Panc1 (cell line): ENCODE measurements at regions not wholly inside any gene's neighbourhood (a gene's known extent, or its start where the extent isn't known, plus 50 kb on each side); places are given as distances from the start of the nearest gene placed in this dataset.

Source experiments
- POLR2AphosphoS5 ChIP-seq: IDR thresholded peaks from 2 replicates; pipeline ENCODE4 v1.6.1; 2012; ENCODE audit warnings: mild to moderate bottlenecking, low read depth, low read length, moderate library complexity
- SIN3A ChIP-seq: IDR thresholded peaks from 2 replicates; pipeline ENCODE4 v1.6.1; 2012; ENCODE audit warnings: low read depth, mild to moderate bottlenecking, low read length, moderate library complexity, borderline replicate concordance; ENCODE audit not compliant: insufficient read depth
- TCF7L2 ChIP-seq: IDR thresholded peaks from 2 replicates; pipeline ENCODE4 v1.6.1; 2011; ENCODE audit warnings: mild to moderate bottlenecking, low read depth, low read length, inconsistent platforms
- TF ChIP-seq, protein P1 (sequence below): fragments of 450-650 bp; IDR thresholded peaks from 2 replicates; pipeline ENCODE4 v1.5.1; 2017; ENCODE audit warnings: mild to moderate bottlenecking
- TF ChIP-seq, protein P2 (sequence below), 2 experiments: IDR thresholded peaks; 2 replicates each; pipeline ENCODE4 v1.6.1; 2011 to 2012; ENCODE audit warnings: low read depth in 2 of 2, control low read depth in 1 of 2, low read length in 1 of 2, mild to moderate bottlenecking in 1 of 2, moderate library complexity in 1 of 2; ENCODE audit not compliant: insufficient read depth in 1 of 2

DNA sequence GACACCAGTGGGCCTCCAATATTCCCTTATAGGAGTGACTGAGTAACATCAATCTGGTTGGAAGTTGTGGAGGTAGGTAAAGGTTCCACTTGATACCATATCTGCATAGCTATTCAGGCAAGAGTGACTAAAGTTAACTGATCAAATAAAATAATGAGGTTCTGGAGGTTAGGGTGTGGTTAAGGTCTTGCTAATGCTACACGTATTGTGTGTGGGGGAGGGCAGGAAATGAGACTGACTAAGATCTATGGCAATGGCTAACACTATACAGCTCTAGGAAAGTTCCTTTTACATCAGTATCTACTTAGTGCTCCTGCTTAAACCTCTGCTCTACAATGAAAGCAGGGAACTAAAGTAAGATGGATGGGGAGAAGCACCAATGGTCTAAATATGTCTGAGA, 149.1 kb upstream of the MGAT5 start:
- TF ChIP-seq, protein P1, sequence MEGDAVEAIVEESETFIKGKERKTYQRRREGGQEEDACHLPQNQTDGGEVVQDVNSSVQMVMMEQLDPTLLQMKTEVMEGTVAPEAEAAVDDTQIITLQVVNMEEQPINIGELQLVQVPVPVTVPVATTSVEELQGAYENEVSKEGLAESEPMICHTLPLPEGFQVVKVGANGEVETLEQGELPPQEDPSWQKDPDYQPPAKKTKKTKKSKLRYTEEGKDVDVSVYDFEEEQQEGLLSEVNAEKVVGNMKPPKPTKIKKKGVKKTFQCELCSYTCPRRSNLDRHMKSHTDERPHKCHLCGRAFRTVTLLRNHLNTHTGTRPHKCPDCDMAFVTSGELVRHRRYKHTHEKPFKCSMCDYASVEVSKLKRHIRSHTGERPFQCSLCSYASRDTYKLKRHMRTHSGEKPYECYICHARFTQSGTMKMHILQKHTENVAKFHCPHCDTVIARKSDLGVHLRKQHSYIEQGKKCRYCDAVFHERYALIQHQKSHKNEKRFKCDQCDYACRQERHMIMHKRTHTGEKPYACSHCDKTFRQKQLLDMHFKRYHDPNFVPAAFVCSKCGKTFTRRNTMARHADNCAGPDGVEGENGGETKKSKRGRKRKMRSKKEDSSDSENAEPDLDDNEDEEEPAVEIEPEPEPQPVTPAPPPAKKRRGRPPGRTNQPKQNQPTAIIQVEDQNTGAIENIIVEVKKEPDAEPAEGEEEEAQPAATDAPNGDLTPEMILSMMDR = no peak
- TF ChIP-seq, protein P2, sequence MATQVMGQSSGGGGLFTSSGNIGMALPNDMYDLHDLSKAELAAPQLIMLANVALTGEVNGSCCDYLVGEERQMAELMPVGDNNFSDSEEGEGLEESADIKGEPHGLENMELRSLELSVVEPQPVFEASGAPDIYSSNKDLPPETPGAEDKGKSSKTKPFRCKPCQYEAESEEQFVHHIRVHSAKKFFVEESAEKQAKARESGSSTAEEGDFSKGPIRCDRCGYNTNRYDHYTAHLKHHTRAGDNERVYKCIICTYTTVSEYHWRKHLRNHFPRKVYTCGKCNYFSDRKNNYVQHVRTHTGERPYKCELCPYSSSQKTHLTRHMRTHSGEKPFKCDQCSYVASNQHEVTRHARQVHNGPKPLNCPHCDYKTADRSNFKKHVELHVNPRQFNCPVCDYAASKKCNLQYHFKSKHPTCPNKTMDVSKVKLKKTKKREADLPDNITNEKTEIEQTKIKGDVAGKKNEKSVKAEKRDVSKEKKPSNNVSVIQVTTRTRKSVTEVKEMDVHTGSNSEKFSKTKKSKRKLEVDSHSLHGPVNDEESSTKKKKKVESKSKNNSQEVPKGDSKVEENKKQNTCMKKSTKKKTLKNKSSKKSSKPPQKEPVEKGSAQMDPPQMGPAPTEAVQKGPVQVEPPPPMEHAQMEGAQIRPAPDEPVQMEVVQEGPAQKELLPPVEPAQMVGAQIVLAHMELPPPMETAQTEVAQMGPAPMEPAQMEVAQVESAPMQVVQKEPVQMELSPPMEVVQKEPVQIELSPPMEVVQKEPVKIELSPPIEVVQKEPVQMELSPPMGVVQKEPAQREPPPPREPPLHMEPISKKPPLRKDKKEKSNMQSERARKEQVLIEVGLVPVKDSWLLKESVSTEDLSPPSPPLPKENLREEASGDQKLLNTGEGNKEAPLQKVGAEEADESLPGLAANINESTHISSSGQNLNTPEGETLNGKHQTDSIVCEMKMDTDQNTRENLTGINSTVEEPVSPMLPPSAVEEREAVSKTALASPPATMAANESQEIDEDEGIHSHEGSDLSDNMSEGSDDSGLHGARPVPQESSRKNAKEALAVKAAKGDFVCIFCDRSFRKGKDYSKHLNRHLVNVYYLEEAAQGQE (IDR thresholded peaks at IDR 0.05; ENCODE audit: insufficient read depth in 1 of 2, low read depth in 2 of 2, low read length in 1 of 2) = no peak
- TF ChIP-seq POLR2AphosphoS5 = no peak
- no peak for TF ChIP-seq SIN3A
- no peak for TF ChIP-seq TCF7L2
